ENCODE measurements at regions not wholly inside any gene's neighbourhood (a gene's known extent, or its start where the extent isn't known, plus 50 kb on each side); places are given as distances from the start of the nearest gene placed in this dataset.
"Not testable (repeated sequence)": the region's sequence is repeated elsewhere in the genome, so short reads cannot be mapped to it uniquely, and the experiment has no call there.

DNA sequence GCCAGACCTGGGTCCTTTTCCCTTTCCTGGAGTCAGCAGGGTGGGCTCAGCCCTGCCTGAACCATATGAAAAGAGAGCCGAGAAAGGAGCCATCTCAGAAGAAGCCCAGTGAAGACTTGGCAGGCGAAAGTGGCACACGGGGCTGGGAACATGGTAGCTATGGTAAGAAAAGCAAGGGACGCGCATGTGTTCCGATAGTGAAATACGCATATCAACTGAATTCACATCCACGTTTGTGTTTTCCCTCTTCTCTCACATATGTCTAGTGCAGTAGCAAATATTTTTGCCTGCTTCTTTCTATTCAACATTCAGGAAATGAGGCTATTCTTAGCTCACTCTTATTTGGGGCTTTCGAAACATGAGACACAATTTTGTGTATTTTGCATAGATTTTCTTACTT, 54.1 kb upstream of the PEG3 start:
- H3K4me3 Mint-ChIP-seq, result no peak overlapping the region
- DNase-seq, result no peak

DNA sequence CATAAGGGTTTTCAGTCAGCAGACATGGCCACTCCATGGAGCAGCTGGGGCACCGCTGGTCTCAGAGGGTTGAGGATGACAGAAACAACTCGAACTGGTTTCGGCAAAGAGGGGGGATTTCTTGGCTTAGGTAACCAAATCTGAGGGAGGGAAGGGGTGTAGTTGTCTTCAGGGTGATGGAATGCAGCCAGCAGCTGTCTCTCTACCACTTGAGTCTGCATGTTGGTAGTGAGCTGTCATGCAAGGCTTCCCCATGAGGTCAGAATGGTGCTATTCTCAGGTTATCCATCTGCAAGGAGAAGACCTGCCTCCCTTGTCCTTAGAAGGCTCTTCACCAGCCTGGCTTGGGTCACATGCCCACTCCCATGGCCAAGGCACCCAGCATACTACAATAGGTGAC, 55.6 kb upstream of the PEG3 start:
- no peaks in the 10 kb centered on the region for H3K27me3 Mint-ChIP-seq (ENCODE audit: low read depth)
- no peak overlapping the region for H3K4me3 Mint-ChIP-seq
- no peaks in the 10 kb centered on the region for H3K4me1 Mint-ChIP-seq (ENCODE audit: low read depth)
- peaks cover 6 to 17% of the 10 kb centered on the region in 2 donors for H3K36me3 Mint-ChIP-seq (ENCODE audit: insufficient read depth in 2 of 2)
- DNase-seq (no peak), ATAC-seq (replicated peaks in 1 of 2) (no peak)
- H3K9me3 Mint-ChIP-seq, result peaks cover 11% of the 10 kb centered on the region in 2 donors
- H3K27ac Mint-ChIP-seq, result no peak overlapping the region

More for the DNA sequence above, 54.1 kb upstream of the PEG3 start:
- Mint-ChIP-seq H3K27ac (no peak overlapping the region), H3K4me1 (ENCODE audit: low read depth) (no peaks in the 10 kb centered on the region), H3K36me3 (ENCODE audit: insufficient read depth in 2 of 2) (peaks cover 10 to 21% of the 10 kb centered on the region in 2 donors), H3K9me3 (peaks cover 11 to 14% of the 10 kb centered on the region in 2 donors), H3K27me3 (ENCODE audit: low read depth) (no peaks in the 10 kb centered on the region)
- ATAC-seq (replicated peaks in 1 of 2), result no peak

DNA sequence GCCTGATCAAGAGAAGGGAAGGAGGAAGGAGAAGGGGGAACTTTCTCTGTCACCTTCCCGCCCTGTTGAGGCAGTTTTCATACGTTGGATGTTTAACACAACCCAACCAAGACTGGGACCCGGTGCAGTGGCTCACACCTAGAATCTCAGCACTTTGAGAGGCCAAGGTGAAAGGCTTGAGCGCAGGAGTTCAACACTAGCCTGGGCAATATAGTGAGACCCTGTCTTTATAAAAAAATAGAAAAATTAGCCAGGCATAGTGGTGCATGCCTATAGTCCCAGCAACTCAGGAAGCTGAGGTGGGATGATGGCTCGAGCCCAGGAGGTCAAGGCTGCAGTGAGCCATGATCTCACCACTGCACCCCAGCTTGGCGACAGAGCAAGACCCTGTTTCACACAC, 59.4 kb upstream of the PEG3 start:
- H3K4me3 Mint-ChIP-seq, result no peak overlapping the region
- no peak for DNase-seq
- H3K27me3 Mint-ChIP-seq (ENCODE audit: low read depth), result no peaks in the 10 kb centered on the region
- no peak for ATAC-seq (replicated peaks in 1 of 2)
- H3K36me3 Mint-ChIP-seq (ENCODE audit: insufficient read depth in 2 of 2), result peaks cover 6 to 14% of the 10 kb centered on the region in 2 donors
- no peaks in the 10 kb centered on the region for H3K4me1 Mint-ChIP-seq (ENCODE audit: low read depth)
- peaks cover 16 to 19% of the 10 kb centered on the region in 2 donors for H3K9me3 Mint-ChIP-seq
- H3K27ac Mint-ChIP-seq, result no peak overlapping the region

DNA sequence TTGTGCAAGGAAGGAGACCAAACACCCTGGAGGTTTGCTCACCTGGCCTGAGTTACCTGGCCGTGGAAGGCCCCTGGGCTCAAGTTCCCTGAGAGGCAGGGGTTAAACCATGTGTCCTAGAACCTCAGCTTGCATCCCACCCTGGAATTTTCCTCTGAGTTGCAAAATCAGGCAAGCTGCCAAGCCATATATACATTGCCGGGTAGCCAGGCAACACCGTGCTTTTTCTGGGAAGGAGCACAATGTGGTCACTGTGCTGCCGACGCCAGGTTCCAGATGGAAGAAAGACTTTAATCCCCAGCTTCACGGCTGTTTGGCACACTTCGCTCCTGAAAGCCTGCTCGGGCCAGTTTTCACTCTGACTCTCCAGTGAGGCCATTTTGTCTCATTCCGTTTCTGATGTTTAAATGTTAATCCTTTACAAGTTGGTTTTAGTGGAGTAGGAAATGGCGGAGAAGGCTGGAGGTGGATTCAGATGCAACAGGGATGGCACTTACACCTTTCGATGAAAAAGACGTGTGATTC, 60.1 kb upstream of the PEG3 start:
- no peak overlapping the region for H3K4me3 Mint-ChIP-seq
- peaks cover 6 to 15% of the 10 kb centered on the region in 2 donors for H3K36me3 Mint-ChIP-seq (ENCODE audit: insufficient read depth in 2 of 2)
- H3K27ac Mint-ChIP-seq, result no peak overlapping the region
- ATAC-seq (replicated peaks in 1 of 2) (no peak), DNase-seq (no peak)
- H3K27me3 Mint-ChIP-seq (ENCODE audit: low read depth), result no peaks in the 10 kb centered on the region
- H3K9me3 Mint-ChIP-seq, result peaks cover 18 to 20% of the 10 kb centered on the region in 2 donors
- no peaks in the 10 kb centered on the region for H3K4me1 Mint-ChIP-seq (ENCODE audit: low read depth)

DNA sequence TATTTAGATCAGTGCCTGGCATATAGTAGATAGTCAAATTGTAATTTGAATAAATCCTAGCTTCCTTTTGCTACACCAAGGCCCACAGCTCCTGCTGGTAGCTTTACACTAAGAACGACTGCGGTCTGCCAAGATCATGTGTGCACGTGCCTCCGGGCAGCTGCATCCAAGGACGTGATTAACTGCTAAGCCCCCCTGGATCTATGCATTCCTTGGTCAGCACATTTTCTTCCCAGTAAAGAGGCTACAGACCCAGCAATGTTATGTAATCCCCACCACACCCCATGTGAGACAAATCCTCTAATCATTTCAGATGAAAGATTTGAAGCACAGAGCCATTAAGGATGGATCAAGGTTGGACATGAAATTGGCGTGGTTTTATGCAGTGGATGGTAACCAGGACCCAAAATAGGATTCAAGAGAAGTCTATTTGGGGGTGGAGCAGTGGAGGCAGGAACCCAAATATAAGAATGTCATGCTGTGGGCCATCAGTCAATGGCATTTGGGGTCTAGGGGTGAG, 65.2 kb upstream of the PEG3 start:
- Mint-ChIP-seq H3K9me3 (peaks cover 16 to 23% of the 10 kb centered on the region in 2 donors), H3K27ac (no peak overlapping the region), H3K4me3 (no peak overlapping the region), H3K4me1 (ENCODE audit: low read depth) (no peaks in the 10 kb centered on the region), H3K36me3 (ENCODE audit: insufficient read depth in 2 of 2) (peaks cover 7 to 13% of the 10 kb centered on the region in 2 donors), H3K27me3 (ENCODE audit: low read depth) (no peaks in the 10 kb centered on the region)
- ATAC-seq (replicated peaks in 1 of 2) (no peak), DNase-seq (no peak)

DNA sequence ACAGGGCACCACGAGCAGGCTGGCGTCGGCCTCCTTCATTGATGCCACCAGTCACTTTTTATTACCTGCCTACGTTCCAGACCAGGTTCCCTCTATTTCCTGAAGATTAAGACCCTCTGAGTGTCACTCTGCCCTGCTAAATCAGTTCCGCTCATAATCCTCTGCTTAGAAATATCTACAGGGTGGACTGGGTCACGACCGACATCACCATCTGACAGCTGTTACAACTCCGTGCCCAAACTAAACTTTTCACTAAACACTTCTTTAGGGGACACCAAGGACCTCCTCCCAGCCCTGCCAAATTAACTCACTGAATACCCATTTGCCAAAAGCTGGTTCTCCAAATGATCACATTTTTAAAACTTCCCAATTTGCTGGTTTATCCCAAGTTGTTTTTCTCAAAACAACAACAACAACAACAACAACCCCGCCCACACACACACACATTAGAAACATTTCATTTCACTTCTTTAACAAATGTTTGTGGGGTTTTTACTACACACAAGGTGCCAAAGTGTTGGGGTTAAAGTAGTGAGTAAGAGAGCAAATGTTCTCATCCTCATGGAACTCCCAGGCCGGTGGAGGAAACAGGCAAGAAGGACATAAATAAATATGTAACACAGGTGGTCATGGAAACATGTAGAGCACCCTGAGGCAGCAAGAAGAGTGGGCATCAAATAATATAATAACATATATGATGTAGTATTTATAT, 72.0 kb upstream of the PEG3 start:
- DNase-seq, result no peak
- no peak for ATAC-seq (replicated peaks in 1 of 2)
- Mint-ChIP-seq H3K27me3 (ENCODE audit: low read depth) (no peaks in the 10 kb centered on the region), H3K36me3 (ENCODE audit: insufficient read depth in 2 of 2) (peaks cover 9 to 19% of the 10 kb centered on the region in 2 donors), H3K4me1 (ENCODE audit: low read depth) (no peaks in the 10 kb centered on the region), H3K4me3 (no peak overlapping the region), H3K27ac (no peak overlapping the region), H3K9me3 (peaks cover 12 to 15% of the 10 kb centered on the region in 2 donors)

DNA sequence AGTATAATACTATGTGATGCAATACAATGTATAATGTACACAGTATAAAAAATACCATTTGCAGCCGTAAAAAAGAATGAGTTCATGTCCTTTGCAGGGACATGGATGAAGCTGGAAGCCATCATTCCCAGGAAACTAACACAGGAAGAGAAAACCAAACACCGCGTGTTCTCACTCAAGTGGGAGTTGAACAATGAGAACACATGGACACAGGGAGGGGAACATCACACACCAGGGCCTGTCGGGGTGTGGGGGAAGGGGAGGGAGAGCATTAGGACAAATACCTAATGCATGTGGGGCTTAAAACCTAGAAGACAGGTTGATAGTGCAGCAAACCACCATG, 72.6 kb upstream of the PEG3 start:
- H3K27ac Mint-ChIP-seq; ATAC-seq (replicated peaks in 1 of 2); H3K4me1 Mint-ChIP-seq (ENCODE audit: low read depth); H3K27me3 Mint-ChIP-seq (ENCODE audit: low read depth); DNase-seq; H3K4me3 Mint-ChIP-seq: not testable (repeated sequence)
- peaks cover 11 to 12% of the 10 kb centered on the region in 2 donors for H3K9me3 Mint-ChIP-seq
- peaks cover 4 to 16% of the 10 kb centered on the region in 2 donors for H3K36me3 Mint-ChIP-seq (ENCODE audit: insufficient read depth in 2 of 2)

DNA sequence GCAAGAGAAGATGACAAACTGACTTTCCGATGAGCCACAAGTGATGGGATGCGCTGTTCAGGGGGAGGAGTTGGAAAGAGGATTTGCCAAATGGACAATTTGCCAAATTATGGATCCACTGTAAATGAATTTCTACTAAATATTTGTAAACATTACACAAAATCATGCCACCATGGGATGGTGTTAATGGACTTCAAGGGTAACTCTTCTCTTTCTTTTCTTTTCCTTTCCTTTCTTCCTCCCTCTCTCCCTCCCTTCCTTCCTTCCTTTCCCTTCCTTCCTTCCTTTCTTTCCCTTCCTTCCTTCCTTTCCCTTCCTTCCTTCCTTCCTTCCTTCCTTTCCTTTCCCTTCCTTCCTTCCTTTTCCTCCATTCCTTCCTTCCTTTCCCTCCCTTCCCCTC, 76.0 kb upstream of the PEG3 start:
- no peak overlapping the region for H3K27ac Mint-ChIP-seq

DNA sequence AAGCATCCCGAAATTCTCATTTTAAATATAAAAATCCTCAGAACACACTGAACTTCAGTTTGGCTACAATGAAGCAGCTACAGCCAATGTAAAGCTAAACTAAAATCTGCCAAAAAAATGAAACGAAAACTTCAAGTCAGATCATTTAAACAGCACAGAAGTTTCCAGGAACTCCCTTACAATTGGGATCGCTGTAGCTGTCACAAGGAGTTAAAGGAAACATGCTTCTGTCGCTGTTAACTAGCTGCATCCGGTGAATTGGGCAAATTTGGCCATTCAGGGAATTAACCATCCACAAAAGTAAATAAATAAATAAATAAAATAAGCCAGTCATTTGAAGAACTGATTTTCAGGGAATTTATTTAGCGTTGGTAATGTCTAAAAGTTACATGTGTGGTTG, 77.0 kb upstream of the PEG3 start:
- no peak overlapping the region for H3K4me3 Mint-ChIP-seq
- peaks cover 5 to 23% of the 10 kb centered on the region in 2 donors for H3K36me3 Mint-ChIP-seq (ENCODE audit: insufficient read depth in 2 of 2)
- DNase-seq, result no peak
- no peak for ATAC-seq (replicated peaks in 1 of 2)
- H3K27me3 Mint-ChIP-seq (ENCODE audit: low read depth), result no peaks in the 10 kb centered on the region
- no peak overlapping the region for H3K27ac Mint-ChIP-seq
- peaks cover 14 to 16% of the 10 kb centered on the region in 2 donors for H3K9me3 Mint-ChIP-seq
- H3K4me1 Mint-ChIP-seq (ENCODE audit: low read depth), result no peaks in the 10 kb centered on the region

More for the DNA sequence above, 76.0 kb upstream of the PEG3 start:
- no peaks in the 10 kb centered on the region for H3K27me3 Mint-ChIP-seq (ENCODE audit: low read depth)
- ATAC-seq (replicated peaks in 1 of 2) (no peak), DNase-seq (no peak)
- H3K36me3 Mint-ChIP-seq (ENCODE audit: insufficient read depth in 2 of 2), result peaks cover 7 to 25% of the 10 kb centered on the region in 2 donors
- peaks cover 17 to 20% of the 10 kb centered on the region in 2 donors for H3K9me3 Mint-ChIP-seq
- H3K4me3 Mint-ChIP-seq, result no peak overlapping the region
- no peaks in the 10 kb centered on the region for H3K4me1 Mint-ChIP-seq (ENCODE audit: low read depth)

DNA sequence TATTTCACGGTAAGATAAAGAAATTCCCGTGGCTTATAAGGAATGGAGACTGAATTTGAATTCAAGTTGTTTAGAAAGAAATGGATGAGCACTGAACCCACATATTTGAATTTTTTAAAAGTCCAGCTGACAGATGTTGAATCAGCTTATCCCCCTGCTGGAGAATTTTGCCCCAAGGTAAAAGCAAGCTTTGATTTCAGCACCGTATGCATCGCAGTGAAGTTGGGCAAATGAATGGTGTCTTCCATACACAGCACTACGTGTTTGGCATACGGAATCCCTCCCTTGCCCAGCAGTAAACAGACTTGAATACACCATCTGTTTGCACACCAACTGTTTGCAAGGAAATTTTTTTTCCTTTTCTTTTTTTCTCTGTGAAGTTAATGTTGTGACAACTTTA, 77.5 kb upstream of the PEG3 start:
- Mint-ChIP-seq H3K36me3 (ENCODE audit: insufficient read depth in 2 of 2) (peaks cover 5 to 23% of the 10 kb centered on the region in 2 donors), H3K27ac (no peak overlapping the region), H3K9me3 (peaks cover 11 to 16% of the 10 kb centered on the region in 2 donors), H3K4me3 (no peak overlapping the region), H3K27me3 (ENCODE audit: low read depth) (no peaks in the 10 kb centered on the region), H3K4me1 (ENCODE audit: low read depth) (no peaks in the 10 kb centered on the region)
- DNase-seq (no peak), ATAC-seq (replicated peaks in 1 of 2) (no peak)

DNA sequence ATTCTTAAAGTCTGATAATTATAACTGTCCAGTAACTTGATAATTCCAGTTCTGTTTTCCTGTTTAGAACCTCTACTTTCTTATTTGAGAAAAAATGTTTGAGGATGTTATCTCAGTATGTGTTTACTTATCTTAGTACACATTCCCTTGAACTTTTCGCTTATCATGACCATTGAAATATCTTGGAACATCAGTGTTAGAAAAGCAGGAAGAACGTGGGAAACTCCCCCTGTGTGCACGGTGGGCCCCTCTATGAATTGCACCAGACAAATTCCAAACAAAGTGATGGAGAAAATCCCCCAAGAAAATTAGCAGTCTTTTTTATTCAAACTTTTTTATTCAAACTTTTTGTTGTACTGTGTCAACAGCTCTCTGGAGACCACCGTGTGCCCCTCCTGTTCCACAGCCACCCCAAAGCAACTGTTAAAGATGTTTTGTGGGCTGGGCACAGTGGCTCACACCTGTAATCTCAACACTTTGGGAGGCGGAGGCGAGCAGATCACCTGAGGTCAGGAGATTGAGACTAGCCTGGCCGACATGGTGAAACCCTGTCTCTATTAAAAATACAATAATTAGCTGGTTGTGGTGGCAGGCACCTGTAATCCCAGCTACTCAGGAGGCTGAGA, 78.3 kb upstream of the PEG3 start:
- Mint-ChIP-seq H3K36me3 (ENCODE audit: insufficient read depth in 2 of 2) (peaks cover 6 to 23% of the 10 kb centered on the region in 2 donors), H3K27ac (no peak overlapping the region), H3K4me3 (no peak overlapping the region), H3K4me1 (ENCODE audit: low read depth) (no peaks in the 10 kb centered on the region), H3K27me3 (ENCODE audit: low read depth) (no peaks in the 10 kb centered on the region), H3K9me3 (peaks cover 12 to 17% of the 10 kb centered on the region in 2 donors)
- DNase-seq, result no peak
- ATAC-seq (replicated peaks in 1 of 2), result no peak

DNA sequence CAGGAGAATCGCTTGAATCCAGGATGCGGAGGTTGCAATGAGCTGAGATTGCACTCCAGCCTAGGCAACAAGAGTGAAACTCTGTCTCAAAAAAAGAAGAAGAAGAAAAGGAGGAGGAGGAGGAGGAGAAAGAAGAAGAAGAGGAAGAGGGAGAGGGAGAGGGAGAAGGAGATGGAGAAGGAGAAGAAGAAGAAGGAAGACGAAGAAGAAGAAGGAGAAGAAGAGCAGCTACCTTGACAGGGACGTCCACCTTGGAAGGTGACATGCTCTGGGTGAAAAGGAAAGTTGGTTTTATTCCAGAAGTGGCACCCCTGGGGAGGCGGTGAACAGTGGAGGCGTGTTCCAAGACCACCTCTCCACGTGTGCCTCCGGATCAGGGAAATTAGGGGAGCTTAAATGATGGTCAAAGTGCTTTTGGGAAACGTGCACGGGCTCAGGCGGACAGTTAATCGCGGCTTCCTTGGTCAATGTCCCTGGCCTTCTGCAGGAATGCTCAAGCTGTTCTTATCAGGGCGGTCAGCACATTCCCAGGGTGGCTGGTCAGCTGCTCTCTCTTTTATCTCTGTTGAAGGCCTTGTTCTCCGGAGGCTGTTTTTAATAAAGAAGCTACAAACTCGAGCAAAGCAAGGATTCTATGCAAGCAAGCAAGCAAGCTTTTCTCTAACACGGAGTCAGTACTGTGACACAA, 78.9 kb upstream of the PEG3 start:
- peaks cover 15 to 19% of the 10 kb centered on the region in 2 donors for H3K9me3 Mint-ChIP-seq
- ATAC-seq (replicated peaks in 1 of 2) (no peak), DNase-seq (no peak)
- no peak overlapping the region for H3K4me3 Mint-ChIP-seq
- H3K27me3 Mint-ChIP-seq (ENCODE audit: low read depth), result no peaks in the 10 kb centered on the region
- no peaks in the 10 kb centered on the region for H3K4me1 Mint-ChIP-seq (ENCODE audit: low read depth)
- peaks cover 10 to 24% of the 10 kb centered on the region in 2 donors for H3K36me3 Mint-ChIP-seq (ENCODE audit: insufficient read depth in 2 of 2)
- H3K27ac Mint-ChIP-seq, result no peak overlapping the region

DNA sequence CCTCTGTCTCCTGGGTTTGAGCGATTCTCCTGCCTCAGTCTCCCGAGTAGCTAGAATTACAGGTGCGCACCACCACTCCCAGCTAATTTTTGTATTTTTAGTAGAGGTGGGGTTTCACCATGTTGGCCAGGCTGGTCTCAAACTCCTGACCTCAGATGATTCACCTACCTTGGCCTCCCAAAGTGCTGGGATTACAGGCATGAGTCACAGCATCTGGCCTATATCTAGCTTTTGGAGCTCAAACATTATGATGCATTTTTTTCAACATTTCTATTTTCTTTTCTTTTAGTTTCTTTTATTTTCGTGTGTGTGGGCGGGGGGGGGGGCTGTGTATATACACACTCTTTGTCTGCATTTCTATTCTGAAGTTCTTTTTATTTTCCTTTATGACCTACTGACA, 85.6 kb upstream of the PEG3 start:
- peaks cover 12 to 18% of the 10 kb centered on the region in 2 donors for H3K9me3 Mint-ChIP-seq
- not testable (repeated sequence) for H3K4me1 Mint-ChIP-seq (ENCODE audit: low read depth); DNase-seq; H3K27ac Mint-ChIP-seq; H3K4me3 Mint-ChIP-seq; ATAC-seq (replicated peaks in 1 of 2); H3K27me3 Mint-ChIP-seq (ENCODE audit: low read depth)
- H3K36me3 Mint-ChIP-seq (ENCODE audit: insufficient read depth in 2 of 2), result peaks cover 10 to 11% of the 10 kb centered on the region in 2 donors

Measured in activated T-cell treated with anti-CD3 and anti-CD28 coated beads, Interleukin-2, amount 50 U/mL, for 72 hours (primary cell).